Breast epithelium (tissue), 4 donors: ENCODE measurements at regions not wholly inside any gene's neighbourhood (a gene's known extent, or its start where the extent isn't known, plus 50 kb on each side); places are given as distances from the start of the nearest gene placed in this dataset.

ENCODE experiments used
- DNase-seq, 2 donors: peaks; one replicate each; pipeline ENCODE4 v3.0.0-alpha.2; 2019; ENCODE audit warnings: low spot score in 2 of 2
- H3K27ac ChIP-seq, 2 donors: fragments of 200-600 bp; sonication (generic) in 1 of 2; one replicate each; pipeline ENCODE4 v1.5.1; 2016 to 2019; ENCODE audit warnings: mild to moderate bottlenecking in 1 of 2
- H3K27me3 ChIP-seq, 2 donors: fragments of 200-600 bp; sonication (generic) in 1 of 2; one replicate each; pipeline versions ENCODE4 v1.5.1 to v1.6.0; 2017 to 2019; ENCODE audit warnings: control low read depth in 1 of 2, mild to moderate bottlenecking in 1 of 2
- H3K36me3 ChIP-seq: fragments of 200-600 bp; one replicate; pipeline ENCODE4 v1.5.1; 2019
- H3K4me1 ChIP-seq, 2 donors: fragments of 200-600 bp; sonication (generic); one replicate each; pipeline ENCODE4 v1.5.1; 2016 to 2019; ENCODE audit warnings: control low read depth in 1 of 2
- H3K4me3 ChIP-seq, 3 donors: fragments of 200-600 bp; sonication (generic); 1 replicate in 2 of 3; 2 replicates in 1 of 3; pipeline ENCODE4 v1.5.1; 2016 to 2019; ENCODE audit warnings: mild to moderate bottlenecking in 3 of 3, moderate library complexity in 2 of 3
- H3K9me3 ChIP-seq, 2 donors: fragments of 200-600 bp; sonication (generic) in 1 of 2; one replicate each; pipeline ENCODE4 v1.5.1; 2016 to 2019; ENCODE audit warnings: control low read depth in 1 of 2
- POLR2A ChIP-seq: fragments of 450-650 bp; IDR thresholded peaks from one replicate; pipeline ENCODE4 v1.6.1; 2016; ENCODE audit warnings: antibody characterized with exemption, mild to moderate bottlenecking, moderate library complexity
- POLR2AphosphoS5 ChIP-seq, 3 donors: sonication (generic); formaldehyde crosslinking; IDR thresholded peaks; one replicate each; pipeline ENCODE4 v1.6.1; 2017; ENCODE audit warnings: antibody characterized with exemption in 3 of 3
- intact Hi-C: fragments of 100-400 bp; cut with DNase I; formaldehyde crosslinking; loops from one replicate; pipeline ENCODE4 v1.15.1; 2023; ENCODE audit warnings: low total_unique reads
- TF ChIP-seq, protein P1 (sequence below), 3 donors: fragments of 450-650 bp; IDR thresholded peaks; one replicate each; pipeline ENCODE4 v1.5.1; 2016 to 2017; ENCODE audit warnings: antibody characterized with exemption in 3 of 3, mild to moderate bottlenecking in 3 of 3, moderate library complexity in 3 of 3

DNA sequence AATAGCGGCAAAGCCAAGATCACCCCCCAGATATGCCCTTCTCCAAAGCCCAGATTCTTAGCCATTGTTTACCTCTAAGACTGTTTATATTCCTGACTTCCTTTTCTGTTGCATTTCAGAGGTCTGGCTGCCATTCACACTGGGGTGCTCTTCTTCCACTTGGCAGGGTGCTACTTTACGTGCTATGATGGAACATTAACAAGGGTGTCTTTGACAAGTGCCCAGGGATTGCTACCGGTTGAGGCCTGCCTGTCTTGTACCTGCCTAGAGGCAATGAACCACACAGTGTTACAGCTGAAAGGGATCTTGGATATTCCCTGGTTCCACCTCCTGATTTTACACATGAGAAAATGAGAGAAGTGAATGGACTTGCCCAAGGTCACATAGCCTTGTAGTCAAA is 352.1 kb upstream of the KIF2A start:
- intact Hi-C loops: no loop called here

DNA sequence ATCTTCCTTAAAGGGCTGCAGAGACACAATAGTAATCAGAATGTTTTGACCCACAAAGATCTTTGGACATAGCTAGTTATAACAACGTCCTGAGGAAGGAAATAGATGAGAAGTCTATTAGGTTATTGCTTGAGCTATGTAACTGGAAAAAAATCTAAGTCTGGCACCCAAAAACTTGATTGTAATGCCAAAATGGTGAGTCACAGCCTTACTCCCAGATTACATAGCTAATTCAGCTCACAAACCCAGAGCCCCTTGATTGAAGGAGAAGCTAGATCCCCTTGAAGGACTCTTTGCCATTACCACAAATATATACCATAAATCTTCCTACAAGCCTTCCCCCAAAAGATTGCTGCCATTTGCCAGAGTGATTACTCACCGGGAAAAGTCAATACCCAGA is 341.8 kb upstream of the KIF2A start:
- intact Hi-C loops: no loop called here
- Histone ChIP-seq H3K4me3 (no peak overlapping the region), H3K36me3 (no peaks in the 10 kb centered on the region), H3K9me3 (no peaks in the 10 kb centered on the region), H3K4me1 (no peaks in the 10 kb centered on the region), H3K27ac (no peak overlapping the region), H3K27me3 (no peaks in the 10 kb centered on the region)
- TF ChIP-seq POLR2A (no peak), POLR2AphosphoS5 (IDR thresholded peaks at IDR 0.05) (no peak)
- TF ChIP-seq, protein P1, sequence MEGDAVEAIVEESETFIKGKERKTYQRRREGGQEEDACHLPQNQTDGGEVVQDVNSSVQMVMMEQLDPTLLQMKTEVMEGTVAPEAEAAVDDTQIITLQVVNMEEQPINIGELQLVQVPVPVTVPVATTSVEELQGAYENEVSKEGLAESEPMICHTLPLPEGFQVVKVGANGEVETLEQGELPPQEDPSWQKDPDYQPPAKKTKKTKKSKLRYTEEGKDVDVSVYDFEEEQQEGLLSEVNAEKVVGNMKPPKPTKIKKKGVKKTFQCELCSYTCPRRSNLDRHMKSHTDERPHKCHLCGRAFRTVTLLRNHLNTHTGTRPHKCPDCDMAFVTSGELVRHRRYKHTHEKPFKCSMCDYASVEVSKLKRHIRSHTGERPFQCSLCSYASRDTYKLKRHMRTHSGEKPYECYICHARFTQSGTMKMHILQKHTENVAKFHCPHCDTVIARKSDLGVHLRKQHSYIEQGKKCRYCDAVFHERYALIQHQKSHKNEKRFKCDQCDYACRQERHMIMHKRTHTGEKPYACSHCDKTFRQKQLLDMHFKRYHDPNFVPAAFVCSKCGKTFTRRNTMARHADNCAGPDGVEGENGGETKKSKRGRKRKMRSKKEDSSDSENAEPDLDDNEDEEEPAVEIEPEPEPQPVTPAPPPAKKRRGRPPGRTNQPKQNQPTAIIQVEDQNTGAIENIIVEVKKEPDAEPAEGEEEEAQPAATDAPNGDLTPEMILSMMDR (IDR thresholded peaks at IDR 0.05): no peak
- DNase-seq: no peak

More for the DNA sequence above, 352.1 kb upstream of the KIF2A start:
- Histone ChIP-seq H3K27me3 (no peaks in the 10 kb centered on the region), H3K4me1 (no peaks in the 10 kb centered on the region), H3K27ac (no peak overlapping the region), H3K9me3 (no peaks in the 10 kb centered on the region), H3K36me3 (no peaks in the 10 kb centered on the region), H3K4me3 (no peak overlapping the region)
- TF ChIP-seq POLR2A: no peak
- TF ChIP-seq, protein P1 (IDR thresholded peaks at IDR 0.05): no peak
- TF ChIP-seq POLR2AphosphoS5 (IDR thresholded peaks at IDR 0.05): no peak
- no peak for DNase-seq

DNA sequence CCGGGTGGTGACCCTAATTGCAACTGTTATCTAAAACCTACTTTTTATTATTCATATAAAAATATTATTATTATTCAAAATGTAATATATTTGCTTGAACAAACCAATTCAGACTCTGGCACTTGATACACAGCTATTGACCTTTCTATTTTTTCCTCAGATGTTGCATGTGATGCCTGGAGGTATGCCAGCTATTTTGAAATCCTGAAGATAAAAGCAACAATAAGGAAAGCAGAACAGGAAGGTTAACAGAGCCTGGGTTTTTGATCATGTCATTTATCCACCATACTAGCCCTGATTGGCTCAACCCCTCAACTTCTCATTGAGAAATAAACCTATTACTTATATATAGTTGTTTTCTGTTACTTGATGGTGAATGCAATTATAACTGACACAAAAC is 340.9 kb upstream of the KIF2A start:
- no peaks in the 10 kb centered on the region for H3K4me1 ChIP-seq
- DNase-seq: no peak
- H3K4me3 ChIP-seq: no peak overlapping the region

DNA sequence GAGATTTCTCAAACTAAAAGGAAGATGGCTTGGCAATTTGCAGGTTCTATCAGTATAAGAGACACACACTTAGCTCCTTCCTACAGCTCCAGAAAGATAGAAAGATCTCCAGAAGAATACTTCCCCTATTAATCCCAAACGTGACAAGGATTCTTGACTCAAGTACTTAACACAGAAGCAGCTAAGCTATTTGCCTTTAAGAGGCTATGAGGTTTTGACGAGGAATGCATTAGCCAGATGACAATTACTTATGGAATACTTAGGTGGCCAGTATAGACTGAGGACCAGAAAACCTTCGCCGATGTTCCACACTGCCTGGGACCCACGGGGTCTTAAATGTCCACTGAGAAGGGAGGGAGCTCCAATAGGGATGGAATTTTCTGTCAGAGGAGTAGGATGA is 340.5 kb upstream of the KIF2A start:
- Histone ChIP-seq H3K4me3 (no peak overlapping the region), H3K4me1 (no peaks in the 10 kb centered on the region), H3K9me3 (no peaks in the 10 kb centered on the region), H3K36me3 (no peaks in the 10 kb centered on the region), H3K27ac (no peak overlapping the region), H3K27me3 (no peaks in the 10 kb centered on the region)
- no peak for DNase-seq
- intact Hi-C loops: no loop called here
- TF ChIP-seq, protein P1 (IDR thresholded peaks at IDR 0.05): no peak
- no peak for TF ChIP-seq POLR2A
- TF ChIP-seq POLR2AphosphoS5 (IDR thresholded peaks at IDR 0.05): no peak

More for the DNA sequence above, 340.9 kb upstream of the KIF2A start:
- Histone ChIP-seq H3K9me3 (no peaks in the 10 kb centered on the region), H3K27me3 (no peaks in the 10 kb centered on the region), H3K27ac (no peak overlapping the region), H3K36me3 (no peaks in the 10 kb centered on the region)
- no peak for TF ChIP-seq POLR2A
- no peak for TF ChIP-seq POLR2AphosphoS5 (IDR thresholded peaks at IDR 0.05)
- TF ChIP-seq, protein P1 (IDR thresholded peaks at IDR 0.05): no peak
- intact Hi-C loops: no loop called here

DNA sequence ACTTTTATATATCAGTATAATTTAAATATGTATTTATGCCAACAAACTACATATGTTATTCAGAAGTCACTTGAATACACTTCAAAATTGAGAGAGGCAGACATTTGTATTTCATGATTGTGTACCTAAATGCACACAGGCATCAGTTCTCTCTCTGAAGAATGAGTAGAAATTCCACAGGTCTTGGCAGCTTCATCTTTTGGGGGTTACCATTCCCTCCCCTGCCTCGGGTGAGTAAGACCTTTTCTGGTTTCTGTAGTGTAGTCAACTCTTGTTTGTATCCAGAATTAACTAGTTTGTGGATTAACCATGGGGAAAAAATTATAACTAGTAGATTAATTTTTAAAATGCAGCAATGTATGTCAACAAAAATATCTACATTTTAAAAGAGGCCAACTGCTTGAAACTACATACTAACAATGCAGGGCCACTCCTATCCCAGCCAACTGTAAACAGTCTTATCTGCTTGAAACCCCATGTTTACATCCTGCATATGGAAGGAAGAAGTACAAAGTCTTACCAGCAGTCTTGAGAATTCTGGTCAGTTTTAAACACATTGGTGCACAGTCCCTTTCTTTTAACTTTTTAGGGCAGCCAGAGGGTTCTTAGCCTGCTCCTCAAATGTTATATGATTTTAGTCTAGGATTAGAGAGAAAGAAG is 339.6 kb upstream of the KIF2A start:
- Histone ChIP-seq H3K4me3 (no peak overlapping the region), H3K27me3 (no peaks in the 10 kb centered on the region), H3K9me3 (no peaks in the 10 kb centered on the region), H3K27ac (no peak overlapping the region), H3K4me1 (no peaks in the 10 kb centered on the region), H3K36me3 (no peaks in the 10 kb centered on the region)
- no peak for DNase-seq
- intact Hi-C loops: no loop called here
- no peak for TF ChIP-seq POLR2AphosphoS5 (IDR thresholded peaks at IDR 0.05)
- TF ChIP-seq, protein P1 (IDR thresholded peaks at IDR 0.05): no peak
- no peak for TF ChIP-seq POLR2A
